DND-41 (cell line): ENCODE measurements at regions not wholly inside any gene's neighbourhood (a gene's known extent, or its start where the extent isn't known, plus 50 kb on each side); places are given as distances from the start of the nearest gene placed in this dataset.

Experiments
- CTCF ChIP-seq: IDR thresholded peaks from 2 replicates; pipeline ENCODE4 v1.5.1; 2012; ENCODE audit warnings: borderline replicate concordance, low read length, moderate library complexity, mild to moderate bottlenecking; ENCODE audit not compliant: poor library complexity, severe bottlenecking; ENCODE audit errors: extremely low read depth
- EZH2 ChIP-seq: IDR thresholded peaks from 3 replicates; pipeline ENCODE4 v1.6.1; 2012; ENCODE audit warnings: borderline replicate concordance, low read depth, mild to moderate bottlenecking, moderate library complexity, low read length, inconsistent platforms; ENCODE audit not compliant: severe bottlenecking

GRCh38 chr4:137156054-137156453, 376.2 kb downstream of the PCDH18 start:
- TF ChIP-seq EZH2 (no peak), CTCF (no peak)
